Esophagus muscularis mucosa (tissue), 4 donors: ENCODE measurements at regions not wholly inside any gene's neighbourhood (a gene's known extent, or its start where the extent isn't known, plus 50 kb on each side); places are given as distances from the start of the nearest gene placed in this dataset.
"Not testable (repeated sequence)": the region's sequence is repeated elsewhere in the genome, so short reads cannot be mapped to it uniquely, and the experiment has no call there.

Experiments
- DNase-seq: peaks from one replicate; pipeline ENCODE4 v3.0.0-alpha.2; 2017; ENCODE audit errors: extremely low spot score
- H3K27ac ChIP-seq, 4 donors: fragments of 200-600 bp; sonication (generic); replicated peaks in 1 of 4; 1 replicate in 3 of 4; 2 replicates in 1 of 4; pipeline ENCODE4 v1.5.1; 2016 to 2019; ENCODE audit warnings: mild to moderate bottlenecking in 1 of 4
- H3K27me3 ChIP-seq, 4 donors: fragments of 200-600 bp; sonication (generic); one replicate each; pipeline versions ENCODE4 v1.5.1 to v1.6.0; 2016 to 2019
- H3K36me3 ChIP-seq, 4 donors: fragments of 200-600 bp; sonication (generic); one replicate each; pipeline ENCODE4 v1.5.1; 2016 to 2019
- H3K4me1 ChIP-seq, 4 donors: fragments of 200-600 bp; sonication (generic); one replicate each; pipeline ENCODE4 v1.5.1; 2016 to 2019
- H3K4me3 ChIP-seq, 4 donors: fragments of 200-600 bp; sonication (generic); 1 replicate in 2 of 4; 2 replicates in 2 of 4; pipeline ENCODE4 v1.5.1; 2016 to 2019; ENCODE audit warnings: mild to moderate bottlenecking in 4 of 4, moderate library complexity in 1 of 4
- H3K9me3 ChIP-seq, 4 donors: fragments of 200-600 bp; sonication (generic); 1 replicate in 3 of 4; 2 replicates in 1 of 4; pipeline ENCODE4 v1.5.1; 2016 to 2019
- CTCF ChIP-seq, 3 experiments: fragments of 200-600 bp in 2 of 3; fragments of 450-650 bp in 1 of 3; sonication (generic) in 2 of 3; IDR thresholded peaks; one replicate each; pipeline ENCODE4 v1.5.1; 2017 to 2019; ENCODE audit warnings: antibody characterized with exemption in 3 of 3, mild to moderate bottlenecking in 2 of 3, moderate library complexity in 1 of 3
- EP300 ChIP-seq: sonication (generic); formaldehyde crosslinking; IDR thresholded peaks from one replicate; pipeline ENCODE4 v1.6.1; 2017; ENCODE audit warnings: antibody characterized with exemption
- POLR2A ChIP-seq: fragments of 450-650 bp; IDR thresholded peaks from one replicate; pipeline ENCODE4 v1.6.1; 2017; ENCODE audit warnings: antibody characterized with exemption, moderate library complexity, mild to moderate bottlenecking, low read depth
- POLR2AphosphoS5 ChIP-seq, 2 donors: sonication (generic); formaldehyde crosslinking; IDR thresholded peaks; one replicate each; pipeline ENCODE4 v1.6.1; 2017; ENCODE audit warnings: antibody characterized with exemption in 2 of 2
- WGBS: methylation state at CpG from one replicate; pipeline ENCODE4 v1.1.5; 2018; 5-methylcytosine and 5-hydroxymethylcytosine counted together
- intact Hi-C: fragments of 100-400 bp; cut with DNase I; formaldehyde crosslinking; loops from one replicate; pipeline ENCODE4 v1.15.1; 2023

- intact Hi-C loops = no loop called here
These were observed 165.2 kb upstream of the ST8SIA4 start for GRCh38 chr5:101068298-101068697.

DNA sequence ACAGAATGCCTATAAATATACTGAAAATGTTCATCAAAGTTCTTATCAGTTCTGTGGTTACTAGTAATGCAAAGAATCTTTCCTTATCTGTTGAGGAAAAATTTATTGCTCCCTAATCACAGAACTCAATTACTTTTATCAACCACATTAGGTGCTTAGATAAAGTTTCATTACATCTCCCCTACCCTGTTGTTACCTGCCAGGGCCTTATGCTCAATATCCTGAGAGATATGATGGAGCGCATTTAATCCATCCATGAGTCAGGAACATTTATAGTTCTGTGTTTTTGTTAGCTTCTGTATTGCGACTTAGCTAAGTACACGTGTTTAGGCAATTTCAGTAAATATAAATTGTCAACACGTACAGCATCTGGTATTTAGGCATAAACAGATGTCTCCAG is 164.3 kb upstream of the ST8SIA4 start:
- Histone ChIP-seq H3K9me3 (peaks cover 0 to 9% (median 8%) of the 10 kb centered on the region in 4 donors), H3K4me1 (no peaks in the 10 kb centered on the region), H3K36me3 (no peaks in the 10 kb centered on the region), H3K27me3 (no peaks in the 10 kb centered on the region), H3K27ac (no peak overlapping the region), H3K4me3 (no peak overlapping the region)
- 77% methylated on average over 4 of the region's 4 CpGs for WGBS
- DNase-seq = no peak
- intact Hi-C loops = no loop called here
- TF ChIP-seq POLR2AphosphoS5 (IDR thresholded peaks at IDR 0.05) (no peak), CTCF (IDR thresholded peaks at IDR 0.05) (no peak), POLR2A (no peak), EP300 (no peak)

More at GRCh38 chr5:101068298-101068697, 165.2 kb upstream of the ST8SIA4 start:
- no peak overlapping the region for H3K4me3 ChIP-seq
- TF ChIP-seq CTCF (IDR thresholded peaks at IDR 0.05) = no peak
- no peak for TF ChIP-seq POLR2A
- TF ChIP-seq EP300 = no peak
- no peak for TF ChIP-seq POLR2AphosphoS5 (IDR thresholded peaks at IDR 0.05)
- H3K27me3 ChIP-seq = no peaks in the 10 kb centered on the region
- no peak overlapping the region for H3K27ac ChIP-seq
- H3K4me1 ChIP-seq = no peaks in the 10 kb centered on the region
- no peak for DNase-seq
- WGBS = 97% methylated on average over 1 of the region's 1 CpG
- H3K36me3 ChIP-seq = no peaks in the 10 kb centered on the region
- peaks cover 0 to 3% (median under 1%) of the 10 kb centered on the region in 4 donors for H3K9me3 ChIP-seq

DNA sequence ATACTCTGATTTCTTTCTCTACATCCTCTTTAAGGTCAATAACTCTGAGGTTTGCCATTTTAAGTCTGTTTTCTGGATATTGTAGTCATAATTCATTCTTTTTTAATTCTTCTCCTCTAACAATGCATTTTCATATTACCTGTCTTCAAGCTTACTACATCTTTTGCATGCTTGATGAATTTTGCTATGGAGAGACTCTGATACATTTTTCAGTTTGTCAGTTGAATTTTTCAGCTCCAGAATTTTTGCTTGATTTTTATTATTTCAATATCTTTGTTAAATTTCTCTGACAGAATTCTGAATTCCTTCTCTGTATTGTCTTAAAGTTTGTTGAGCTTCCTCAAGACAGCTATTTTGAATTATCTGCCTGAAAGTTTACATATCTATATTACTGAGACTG is 159.8 kb upstream of the ST8SIA4 start:
- intact Hi-C loops = no loop called here
- no peaks in the 10 kb centered on the region for H3K27me3 ChIP-seq
- no peak for DNase-seq
- H3K9me3 ChIP-seq = peaks cover 0 to 16% (median 9%) of the 10 kb centered on the region in 4 donors
- H3K4me1 ChIP-seq = no peaks in the 10 kb centered on the region
- H3K27ac ChIP-seq = no peak overlapping the region
- TF ChIP-seq CTCF (IDR thresholded peaks at IDR 0.05) (no peak), POLR2AphosphoS5 (IDR thresholded peaks at IDR 0.05) (no peak), POLR2A (no peak), EP300 (no peak)
- H3K36me3 ChIP-seq = no peaks in the 10 kb centered on the region
- H3K4me3 ChIP-seq = no peak overlapping the region

DNA sequence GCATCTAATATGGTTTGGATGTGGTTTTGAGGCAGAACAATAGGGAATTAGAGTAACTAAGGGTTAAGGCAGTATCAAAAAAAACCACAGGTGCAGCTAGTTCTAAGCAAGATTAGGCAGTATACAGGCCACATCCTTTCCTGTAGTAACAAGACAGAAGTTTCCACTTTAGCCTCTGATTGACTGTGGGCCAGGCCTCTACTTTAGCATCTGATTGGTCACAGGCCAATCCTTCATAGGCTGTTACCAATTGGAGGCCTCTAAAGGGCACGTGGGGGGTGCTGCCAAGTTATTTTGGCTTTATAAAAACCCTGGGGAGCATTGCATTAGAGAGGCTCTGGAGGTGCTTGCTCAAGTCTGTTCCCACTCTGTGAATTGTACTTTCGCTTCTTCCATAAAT is 144.1 kb upstream of the ST8SIA4 start:
- intact Hi-C loops = no loop called here
- Histone ChIP-seq H3K9me3 (no peaks in the 10 kb centered on the region), H3K36me3 (no peaks in the 10 kb centered on the region), H3K4me1 (no peaks in the 10 kb centered on the region), H3K27ac (no peak overlapping the region), H3K27me3 (no peaks in the 10 kb centered on the region), H3K4me3 (no peak overlapping the region)
- no peak for DNase-seq
- TF ChIP-seq EP300 (no peak), POLR2AphosphoS5 (IDR thresholded peaks at IDR 0.05) (no peak), CTCF (IDR thresholded peaks at IDR 0.05) (no peak), POLR2A (no peak)
- 71% methylated on average over 2 of the region's 2 CpGs for WGBS

- TF ChIP-seq CTCF (IDR thresholded peaks at IDR 0.05) = no peak
- no peak for TF ChIP-seq POLR2A
- TF ChIP-seq EP300 = no peak
- TF ChIP-seq POLR2AphosphoS5 (IDR thresholded peaks at IDR 0.05) = no peak
- no peaks in the 10 kb centered on the region for H3K36me3 ChIP-seq
- H3K27ac ChIP-seq = no peak overlapping the region
- no peaks in the 10 kb centered on the region for H3K27me3 ChIP-seq
- no peaks in the 10 kb centered on the region for H3K9me3 ChIP-seq
- WGBS = 72% methylated on average over 3 of the region's 3 CpGs
- no peaks in the 10 kb centered on the region for H3K4me1 ChIP-seq
- no peak for DNase-seq
- intact Hi-C loops = no loop called here
- H3K4me3 ChIP-seq = no peak overlapping the region
These were observed 142.6 kb upstream of the ST8SIA4 start for GRCh38 chr5:101045689-101046088.

DNA sequence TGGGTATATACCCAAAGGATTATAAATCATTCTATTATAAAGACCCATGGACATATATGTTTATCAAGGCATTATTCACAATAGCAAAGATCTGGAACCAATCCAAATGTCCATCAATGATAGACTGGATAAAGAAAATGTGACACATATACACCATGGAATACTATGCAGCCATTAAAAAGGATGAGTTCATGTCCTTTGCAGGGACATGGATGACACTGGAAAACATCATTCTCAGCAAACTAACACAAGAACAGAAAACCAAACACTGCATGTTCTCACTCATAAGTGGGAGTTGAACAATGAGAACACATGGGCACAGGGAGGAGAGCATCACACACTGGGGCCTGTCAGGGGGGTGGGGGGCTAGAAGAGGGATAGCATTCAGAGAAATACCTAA is 136.9 kb upstream of the ST8SIA4 start:
- H3K36me3 ChIP-seq, H3K27me3 ChIP-seq, H3K9me3 ChIP-seq, H3K4me3 ChIP-seq, intact Hi-C loops, H3K4me1 ChIP-seq, DNase-seq, H3K27ac ChIP-seq: not testable (repeated sequence)
